Peyer's patch (tissue), 4 donors: ENCODE measurements at regions not wholly inside any gene's neighbourhood (a gene's known extent, or its start where the extent isn't known, plus 50 kb on each side); places are given as distances from the start of the nearest gene placed in this dataset.

Source experiments
- DNase-seq, 3 donors: peaks; one replicate each; pipeline ENCODE4 v3.0.0-alpha.2; 2017 to 2019
- H3K27ac ChIP-seq, 4 donors: fragments of 200-600 bp; sonication (generic); one replicate each; pipeline ENCODE4 v1.5.1; 2016 to 2019
- H3K27me3 ChIP-seq, 2 donors: fragments of 200-600 bp; sonication (generic); one replicate each; pipeline ENCODE4 v1.5.1; 2019
- H3K36me3 ChIP-seq, 3 donors: fragments of 200-600 bp; sonication (generic); one replicate each; pipeline ENCODE4 v1.5.1; 2016 to 2019
- H3K4me1 ChIP-seq, 4 donors: fragments of 200-600 bp; sonication (generic); one replicate each; pipeline ENCODE4 v1.5.1; 2016 to 2019
- H3K4me3 ChIP-seq, 4 donors: fragments of 200-600 bp; sonication (generic); 1 replicate in 3 of 4; 2 replicates in 1 of 4; pipeline ENCODE4 v1.5.1; 2016 to 2019; ENCODE audit warnings: mild to moderate bottlenecking in 1 of 4
- H3K9me3 ChIP-seq, 4 donors: fragments of 200-600 bp; sonication (generic); one replicate each; pipeline ENCODE4 v1.5.1; 2016 to 2019; ENCODE audit warnings: mild to moderate bottlenecking in 1 of 4
- CTCF ChIP-seq, 6 experiments: fragments of 450-650 bp in 4 of 6; fragments of 200-600 bp in 2 of 6; sonication (generic) in 1 of 6; IDR thresholded peaks; one replicate each; pipeline ENCODE4 v1.5.1; 2017 to 2019; ENCODE audit warnings: antibody characterized with exemption in 6 of 6, mild to moderate bottlenecking in 3 of 6, moderate library complexity in 1 of 6
- POLR2A ChIP-seq, 2 donors: fragments of 450-650 bp; IDR thresholded peaks; one replicate each; pipeline ENCODE4 v1.5.1; 2017; ENCODE audit warnings: antibody characterized with exemption in 2 of 2, mild to moderate bottlenecking in 2 of 2, moderate library complexity in 2 of 2

GRCh38 chr14:55929136-55929535 is 189.1 kb upstream of the PELI2 start:
- TF ChIP-seq POLR2A (IDR thresholded peaks at IDR 0.05) (no peak), CTCF (IDR thresholded peaks at IDR 0.05) (no peak)
- peaks cover 0 to 5% (median 0%) of the 10 kb centered on the region in 4 donors for H3K4me1 ChIP-seq
- no peak overlapping the region for H3K4me3 ChIP-seq
- no peaks in the 10 kb centered on the region for H3K36me3 ChIP-seq
- DNase-seq = no peak
- H3K27ac ChIP-seq = no peak overlapping the region
- no peaks in the 10 kb centered on the region for H3K27me3 ChIP-seq
- H3K9me3 ChIP-seq = no peaks in the 10 kb centered on the region

DNA sequence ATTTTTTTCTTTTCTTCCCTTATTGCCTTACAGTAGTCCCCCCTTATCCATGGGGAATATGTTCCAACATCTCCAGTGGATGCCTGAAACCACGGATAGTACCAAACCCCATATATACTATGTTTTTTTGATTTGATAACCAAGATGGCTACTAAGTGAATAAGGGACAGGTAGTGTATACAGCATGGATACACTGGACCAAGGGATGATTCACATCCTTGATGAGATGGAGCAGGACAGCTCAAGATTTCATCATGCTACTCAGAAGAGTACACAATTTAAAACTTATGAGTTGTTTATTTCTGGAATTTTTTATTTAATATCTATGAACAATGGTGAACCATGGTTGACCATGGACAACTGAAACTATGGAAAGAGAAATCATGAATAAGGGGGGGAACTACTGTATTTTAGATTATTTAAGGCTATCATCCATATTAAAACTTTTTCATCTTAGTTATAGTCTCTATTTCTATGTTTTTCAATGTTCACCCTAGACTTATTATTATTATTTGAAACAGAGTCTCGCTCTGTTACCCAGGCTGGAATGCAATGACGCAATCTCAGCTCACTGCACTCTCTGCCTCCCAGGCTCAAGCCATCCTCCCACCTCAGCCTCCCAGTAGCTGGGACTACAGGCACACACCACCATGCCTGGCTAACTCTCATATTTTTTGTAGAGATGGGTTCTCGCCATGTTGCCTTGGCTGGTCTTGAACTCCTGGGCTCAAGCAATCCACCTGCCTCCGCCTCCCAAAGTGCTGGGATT is 188.0 kb upstream of the PELI2 start:
- H3K27me3 ChIP-seq = no peaks in the 10 kb centered on the region
- no peak overlapping the region for H3K27ac ChIP-seq
- DNase-seq = no peak
- no peaks in the 10 kb centered on the region for H3K9me3 ChIP-seq
- no peaks in the 10 kb centered on the region for H3K36me3 ChIP-seq
- no peak for TF ChIP-seq POLR2A (IDR thresholded peaks at IDR 0.05)
- H3K4me1 ChIP-seq = peaks cover 0 to 5% (median 0%) of the 10 kb centered on the region in 4 donors
- H3K4me3 ChIP-seq = no peak overlapping the region

- TF ChIP-seq POLR2A (IDR thresholded peaks at IDR 0.05) = no peak
- TF ChIP-seq CTCF (IDR thresholded peaks at IDR 0.05) = no peak
- no peak for DNase-seq
- Histone ChIP-seq H3K9me3 (no peaks in the 10 kb centered on the region), H3K36me3 (no peaks in the 10 kb centered on the region), H3K4me3 (no peak overlapping the region), H3K27ac (no peak overlapping the region), H3K27me3 (no peaks in the 10 kb centered on the region), H3K4me1 (no peaks in the 10 kb centered on the region)
Observed at GRCh38 chr14:55936691-55937090, 181.5 kb upstream of the PELI2 start.

DNA sequence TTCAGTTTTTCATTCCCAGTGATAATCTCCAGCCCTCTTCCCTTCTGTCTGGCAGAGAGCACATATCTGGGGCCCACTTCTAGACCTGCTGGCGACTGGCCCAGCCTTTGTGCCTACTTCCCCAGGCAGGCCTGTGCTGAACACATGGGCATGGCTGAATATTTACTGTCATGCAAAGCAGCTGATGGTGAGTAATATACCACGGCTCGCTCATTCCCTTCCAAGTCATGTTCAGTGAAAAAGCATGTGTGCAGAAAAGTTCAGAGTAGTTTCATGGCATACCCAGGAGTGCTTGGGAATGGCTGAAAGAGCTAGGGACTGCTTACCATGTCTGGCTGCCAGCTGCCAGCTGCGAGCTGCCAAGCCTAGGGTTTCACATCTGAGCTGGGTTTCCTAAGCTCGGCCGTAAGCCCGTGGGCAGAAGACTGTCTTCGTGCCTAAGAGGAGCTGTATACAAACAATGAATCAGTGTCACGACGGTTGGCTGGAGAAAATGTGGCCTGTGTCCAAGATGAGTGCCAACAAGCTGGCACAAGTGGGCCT is 179.9 kb upstream of the PELI2 start:
- Histone ChIP-seq H3K36me3 (no peaks in the 10 kb centered on the region), H3K4me1 (no peaks in the 10 kb centered on the region), H3K9me3 (no peaks in the 10 kb centered on the region), H3K27me3 (no peaks in the 10 kb centered on the region), H3K4me3 (no peak overlapping the region), H3K27ac (no peak overlapping the region)
- no peak for TF ChIP-seq CTCF (IDR thresholded peaks at IDR 0.05)
- TF ChIP-seq POLR2A (IDR thresholded peaks at IDR 0.05) = no peak
- DNase-seq = no peak

DNA sequence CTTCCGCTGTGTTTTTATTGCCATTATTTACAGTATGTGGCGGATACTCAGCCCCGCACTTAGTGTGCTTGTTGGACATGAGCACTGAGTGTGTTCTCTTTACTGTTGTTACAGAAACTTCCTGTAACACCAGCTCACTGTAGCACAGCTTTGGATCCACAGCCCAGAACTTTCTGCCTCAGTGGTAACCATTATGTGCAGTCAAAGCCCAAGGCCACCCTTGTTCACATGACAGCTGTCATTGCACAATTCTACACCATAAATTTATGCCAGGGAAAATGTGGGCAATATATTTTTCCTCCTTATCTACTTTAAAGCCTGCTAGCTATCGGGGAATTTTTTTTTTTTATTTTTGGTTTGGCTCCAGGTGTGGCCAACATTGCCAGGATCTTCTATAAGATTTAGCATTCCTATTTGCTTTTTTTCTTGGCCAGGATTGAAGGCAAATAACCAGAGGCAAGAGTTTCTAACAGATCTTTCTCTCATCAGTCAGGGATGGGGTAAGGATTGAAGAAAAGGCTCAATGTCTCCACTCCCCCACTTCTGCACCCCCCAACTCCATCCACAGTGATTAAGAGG is 176.0 kb upstream of the PELI2 start:
- H3K4me1 ChIP-seq = no peaks in the 10 kb centered on the region
- peak overlapping the region in 1 of 4 donors; percentile 21 for H3K27ac ChIP-seq
- H3K36me3 ChIP-seq = no peaks in the 10 kb centered on the region
- peak in 1 of 3 donors; percentile 48 for DNase-seq
- no peak overlapping the region for H3K4me3 ChIP-seq
- no peaks in the 10 kb centered on the region for H3K27me3 ChIP-seq
- no peak for TF ChIP-seq CTCF (IDR thresholded peaks at IDR 0.05)
- no peak for TF ChIP-seq POLR2A (IDR thresholded peaks at IDR 0.05)
- H3K9me3 ChIP-seq = no peaks in the 10 kb centered on the region

- Histone ChIP-seq H3K27ac (no peak overlapping the region), H3K27me3 (no peaks in the 10 kb centered on the region), H3K4me3 (no peak overlapping the region), H3K4me1 (no peaks in the 10 kb centered on the region), H3K9me3 (no peaks in the 10 kb centered on the region), H3K36me3 (no peaks in the 10 kb centered on the region)
- DNase-seq = no peak
- TF ChIP-seq CTCF (IDR thresholded peaks at IDR 0.05) = no peak
- no peak for TF ChIP-seq POLR2A (IDR thresholded peaks at IDR 0.05)
Observed at GRCh38 chr14:55942826-55943225, 175.4 kb upstream of the PELI2 start.
